HCT116 (cell line): ENCODE measurements at regions not wholly inside any gene's neighbourhood (a gene's known extent, or its start where the extent isn't known, plus 50 kb on each side); places are given as distances from the start of the nearest gene placed in this dataset.

Source experiments
- ATAC-seq: fragments of 200-7000 bp; cut with Tn5 transposase; 2 replicates; pipeline ENCODE4 v1.9.1; 2020; ENCODE audit warnings: mild to moderate bottlenecking, moderate library complexity
- BruUV-seq: library from RNA; stranded (reverse); fragments of 400-500 nt; replicated peaks from 2 replicates; lab custom pipeline; 2021; lab: Mats Ljungman, UMichigan
- CTCF ChIA-PET: fragments of 300-600 bp; sonication (Branson Sonifier 250); formaldehyde crosslinking; loops from one replicate; lab custom pipeline; 2021; ENCODE audit warnings: antibody characterized with exemption; lab: Charles Lee
- POLR2A ChIA-PET: fragments of 300-600, 350-600 bp; sonication (Branson Sonifier 250); formaldehyde crosslinking; loops from one replicate; lab custom pipeline; 2021; ENCODE audit warnings: antibody characterized with exemption; lab: Charles Lee
- RAD21 ChIA-PET, 2 experiments: fragments of 300-600 bp; sonication (Branson Sonifier 250); formaldehyde crosslinking; loops; one replicate each; lab custom pipeline; 2023; ENCODE audit warnings: low total read pairs in 2 of 2; ENCODE audit not compliant: uncharacterized antibody in 2 of 2, unreplicated experiment in 2 of 2, low non-redundant PET in 1 of 2; lab: Charles Lee
- DNase-seq: peaks from one replicate; pipeline ENCODE4 v3.0.0-alpha.2; 2010; ENCODE audit warnings: low read depth, low spot score
- H2AFZ ChIP-seq: fragments of 200-600 bp; shearing (Covaris generic), sonication (generic); 2 replicates; pipeline ENCODE4 v1.6.1; 2017; ENCODE audit warnings: low read depth, mixed run types, mixed read lengths, antibody characterized with exemption, low read length; ENCODE audit not compliant: poor library complexity, severe bottlenecking
- H3K27ac ChIP-seq: 2 replicates; pipeline ENCODE4 v1.5.1; 2012; ENCODE audit warnings: low read depth, low read length
- H3K27me3 ChIP-seq: fragments of 200-600 bp; sonication (generic); 2 replicates; pipeline ENCODE4 v1.6.1; 2016; ENCODE audit warnings: mixed run types, low read length, mixed read lengths; ENCODE audit not compliant: insufficient read depth
- H3K36me3 ChIP-seq, 2 experiments: fragments of 200-500 bp in 1 of 2; fragments of 200-600 bp in 1 of 2; sonication (Bioruptor generic) in 1 of 2; sonication (generic) in 1 of 2; 2 replicates each; pipeline versions ENCODE4 v1.5.1 to v1.6.1; 2014 to 2016; ENCODE audit warnings: low read length in 2 of 2, inconsistent platforms in 1 of 2, mixed read lengths in 1 of 2, mixed run types in 1 of 2; ENCODE audit not compliant: insufficient read depth in 2 of 2, control insufficient read depth in 1 of 2
- H3K4me1 ChIP-seq, 2 experiments: fragments of 200-600 bp in 1 of 2; sonication (generic) in 1 of 2; 2 replicates each; pipeline versions ENCODE4 v1.5.1 to v1.6.1; 2012 to 2017; ENCODE audit warnings: low read length in 2 of 2, inconsistent platforms in 1 of 2, mild to moderate bottlenecking in 1 of 2, mixed read lengths in 1 of 2, mixed run types in 1 of 2, moderate library complexity in 1 of 2; ENCODE audit not compliant: insufficient read depth in 2 of 2, control insufficient read depth in 1 of 2
- H3K4me2 ChIP-seq: fragments of 200-600 bp; sonication (generic); 2 replicates; pipeline ENCODE4 v1.6.1; 2017; ENCODE audit warnings: mixed run types, low read length, mixed read lengths
- H3K4me3 ChIP-seq, 2 experiments: fragments of 200-600 bp in 1 of 2; sonication (generic) in 1 of 2; replicated peaks in 1 of 2; 2 replicates each; pipeline ENCODE4 v1.5.1; 2011 to 2016; ENCODE audit warnings: low read length in 2 of 2, control low read depth in 1 of 2, low read depth in 1 of 2, mild to moderate bottlenecking in 1 of 2, mixed read lengths in 1 of 2, mixed run types in 1 of 2
- H3K79me2 ChIP-seq: fragments of 200-600 bp; sonication (generic); 2 replicates; pipeline ENCODE4 v1.6.1; 2017; ENCODE audit warnings: mild to moderate bottlenecking, mixed run types, low read length, moderate library complexity, mixed read lengths; ENCODE audit not compliant: insufficient read depth
- H3K9ac ChIP-seq: fragments of 200-600 bp; sonication (generic); 2 replicates; pipeline ENCODE4 v1.6.1; 2016; ENCODE audit warnings: low read length, mixed read lengths
- H3K9me2 ChIP-seq: fragments of 200-600 bp; sonication (generic), shearing (Covaris generic); 2 replicates; pipeline ENCODE4 v1.6.1; 2017; ENCODE audit warnings: mixed run types, mild to moderate bottlenecking, moderate library complexity; ENCODE audit not compliant: insufficient read depth
- H3K9me3 ChIP-seq, 2 experiments: fragments of 200-500 bp in 1 of 2; fragments of 200-600 bp in 1 of 2; sonication (Bioruptor generic) in 1 of 2; sonication (generic) in 1 of 2; 2 replicates each; pipeline ENCODE4 v1.6.1; 2014 to 2017; ENCODE audit warnings: low read length in 2 of 2, mixed read lengths in 2 of 2, inconsistent platforms in 1 of 2, low read depth in 1 of 2, mild to moderate bottlenecking in 1 of 2, mixed run types in 1 of 2, moderate library complexity in 1 of 2; ENCODE audit not compliant: control insufficient read depth in 1 of 2, insufficient read depth in 1 of 2
- H4K20me1 ChIP-seq: fragments of 200-600 bp; sonication (generic), shearing (Covaris generic); 2 replicates; pipeline ENCODE4 v1.6.1; 2017; ENCODE audit warnings: mixed run types, mild to moderate bottlenecking, moderate library complexity; ENCODE audit not compliant: insufficient read depth
- CBX3 ChIP-seq: IDR thresholded peaks from 2 replicates; pipeline ENCODE4 v1.6.1; 2012; ENCODE audit warnings: low read depth
- EGR1 ChIP-seq: IDR thresholded peaks from 2 replicates; pipeline ENCODE4 v1.6.1; 2012; ENCODE audit warnings: low read depth
- EZH2phosphoT487 ChIP-seq: fragments of 200-600 bp; IDR thresholded peaks from 2 replicates; pipeline ENCODE4 v1.6.1; 2018; ENCODE audit warnings: antibody characterized with exemption, borderline replicate concordance
- FOSL1 ChIP-seq: IDR thresholded peaks from 2 replicates; pipeline ENCODE4 v1.6.1; 2012; ENCODE audit warnings: low read depth
- JUND ChIP-seq: IDR thresholded peaks from 2 replicates; pipeline ENCODE4 v1.6.1; 2012
- POLR2AphosphoS5 ChIP-seq: IDR thresholded peaks from 2 replicates; pipeline ENCODE4 v1.6.1; 2011; ENCODE audit warnings: mild to moderate bottlenecking, low read depth, low read length, moderate library complexity
- RAD21 ChIP-seq: IDR thresholded peaks from 2 replicates; pipeline ENCODE4 v1.6.1; 2012; ENCODE audit warnings: low read depth, mild to moderate bottlenecking
- SIN3A ChIP-seq: IDR thresholded peaks from 2 replicates; pipeline ENCODE4 v1.6.1; 2012; ENCODE audit warnings: low read depth
- SP1 ChIP-seq: IDR thresholded peaks from 2 replicates; pipeline ENCODE4 v1.6.1; 2012; ENCODE audit warnings: low read depth
- SRF ChIP-seq: IDR thresholded peaks from 2 replicates; pipeline ENCODE4 v1.6.1; 2012; ENCODE audit warnings: low read depth
- TCF7L2 ChIP-seq: IDR thresholded peaks from 2 replicates; pipeline ENCODE4 v1.7.0; 2011; ENCODE audit warnings: borderline replicate concordance, inconsistent platforms; ENCODE audit not compliant: insufficient read depth, insufficient read length; ENCODE audit errors: extremely low read depth
- ZFX ChIP-seq: fragments of 450-650 bp; IDR thresholded peaks from 2 replicates; pipeline ENCODE4 v1.6.1; 2017
- ZNF274 ChIP-seq: fragments of 200-500 bp; sonication (Bioruptor generic); IDR thresholded peaks from 2 replicates; pipeline ENCODE4 v1.6.1; 2014; ENCODE audit warnings: mild to moderate bottlenecking, low read depth, low read length, inconsistent platforms
- intact Hi-C: fragments of 100-400 bp; cut with micrococcal nuclease; formaldehyde crosslinking; loops from 2 replicates; pipeline ENCODE4 v1.10.0; 2022

DNA sequence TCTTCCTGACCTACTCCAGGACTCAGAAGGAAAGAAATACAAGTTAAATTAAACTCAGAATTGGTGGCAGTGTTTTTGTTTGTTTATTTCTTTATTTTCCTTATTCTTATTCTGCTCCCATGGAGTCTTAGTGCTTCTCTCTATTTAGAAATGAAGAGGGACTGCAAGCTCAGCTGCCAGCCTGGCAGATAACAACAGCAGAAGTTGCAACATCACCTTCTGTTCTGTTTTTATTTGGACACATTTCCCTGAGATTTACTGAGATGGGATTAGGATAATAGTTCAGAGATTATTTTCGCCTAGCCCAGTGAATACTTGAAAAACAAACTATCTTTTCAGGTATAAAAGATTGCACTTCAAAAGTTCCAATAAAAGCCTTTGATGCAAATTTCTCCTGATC lies 70.4 kb upstream of the DTNA start:
- no peak overlapping the region for H3K4me3 ChIP-seq
- ATAC-seq (no peak), DNase-seq (no peak)
- no peak overlapping the region for H3K9ac ChIP-seq
- no peak for TF ChIP-seq RAD21
- no peak for TF ChIP-seq POLR2AphosphoS5
- no peak for TF ChIP-seq ZNF274
- TF ChIP-seq CBX3 = no peak
- no peak for TF ChIP-seq SIN3A
- TF ChIP-seq FOSL1 = no peak
- no peak for TF ChIP-seq TCF7L2
- no peaks in the 10 kb centered on the region for H4K20me1 ChIP-seq
- H3K27me3 ChIP-seq = no peaks in the 10 kb centered on the region
- no peaks in the 10 kb centered on the region for H3K36me3 ChIP-seq
- POLR2A ChIA-PET = no interaction called here
- no peak overlapping the region for H2AFZ ChIP-seq
- no peaks in the 10 kb centered on the region for H3K9me3 ChIP-seq
- RAD21 ChIA-PET = no interaction called here
- intact Hi-C loops = no loop called here
- H3K27ac ChIP-seq = no peak overlapping the region
- H3K4me1 ChIP-seq = no peaks in the 10 kb centered on the region
- no peak overlapping the region for H3K4me2 ChIP-seq
- no TSS peak for BruUV-seq
- H3K9me2 ChIP-seq = no peaks in the 10 kb centered on the region
- no peaks in the 10 kb centered on the region for H3K79me2 ChIP-seq
- CTCF ChIA-PET = interaction anchor here (0.6 to 1.3 kb wide), 2 partner anchors 15 to 22 kb away, joined by 4 to 5 read pairs; no protein-coding TSS in a partner anchor

DNA sequence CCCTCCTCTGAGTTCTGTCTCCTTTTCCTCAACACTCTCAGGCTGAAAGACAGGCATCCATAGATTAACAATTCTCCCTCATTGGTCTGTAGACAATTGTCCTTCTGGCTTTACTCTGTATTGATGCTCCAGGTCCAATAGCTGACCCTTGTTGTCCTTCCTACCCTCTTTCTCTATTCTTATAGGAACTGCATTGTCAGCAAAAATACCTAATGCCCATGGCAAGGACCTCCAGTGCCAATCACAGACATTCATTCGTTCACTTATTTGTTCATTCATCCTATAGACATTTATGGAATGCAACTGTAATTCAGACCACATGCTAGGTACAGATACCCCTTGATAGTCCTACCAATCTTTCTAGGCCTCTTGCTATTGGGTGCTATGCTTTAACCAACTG lies 69.8 kb upstream of the DTNA start:
- no peak overlapping the region for H2AFZ ChIP-seq
- H3K9me2 ChIP-seq = no peaks in the 10 kb centered on the region
- no peaks in the 10 kb centered on the region for H3K79me2 ChIP-seq
- H3K4me3 ChIP-seq = no peak overlapping the region
- ChIA-PET RAD21 (no interaction called here), CTCF (interaction anchor here (1.3 kb wide), 1 partner anchor 21 kb away, joined by 4 read pairs; no protein-coding TSS in a partner anchor), POLR2A (no interaction called here)
- H3K27ac ChIP-seq = no peak overlapping the region
- no peaks in the 10 kb centered on the region for H3K27me3 ChIP-seq
- no peaks in the 10 kb centered on the region for H3K4me1 ChIP-seq
- no peaks in the 10 kb centered on the region for H4K20me1 ChIP-seq
- no peak overlapping the region for H3K4me2 ChIP-seq
- DNase-seq = no peak
- BruUV-seq = no TSS peak
- intact Hi-C loops = no loop called here
- H3K9ac ChIP-seq = no peak overlapping the region
- H3K9me3 ChIP-seq = no peaks in the 10 kb centered on the region
- no peak for ATAC-seq
- no peaks in the 10 kb centered on the region for H3K36me3 ChIP-seq
- TF ChIP-seq TCF7L2 = no peak
- TF ChIP-seq SRF = no peak
- no peak for TF ChIP-seq POLR2AphosphoS5
- TF ChIP-seq SIN3A = no peak
- no peak for TF ChIP-seq EGR1
- TF ChIP-seq SP1 = no peak
- no peak for TF ChIP-seq JUND
- no peak for TF ChIP-seq EZH2phosphoT487
- no peak for TF ChIP-seq ZFX
- TF ChIP-seq RAD21 = no peak
